GM21367 (cell line): ENCODE measurements at regions not wholly inside any gene's neighbourhood (a gene's known extent, or its start where the extent isn't known, plus 50 kb on each side); places are given as distances from the start of the nearest gene placed in this dataset.

Experiments
- ATAC-seq: cut with Tn5 transposase; IDR thresholded peaks from one replicate; pipeline ENCODE4 v1.9.1; 2021; ENCODE audit not compliant: unreplicated experiment

DNA sequence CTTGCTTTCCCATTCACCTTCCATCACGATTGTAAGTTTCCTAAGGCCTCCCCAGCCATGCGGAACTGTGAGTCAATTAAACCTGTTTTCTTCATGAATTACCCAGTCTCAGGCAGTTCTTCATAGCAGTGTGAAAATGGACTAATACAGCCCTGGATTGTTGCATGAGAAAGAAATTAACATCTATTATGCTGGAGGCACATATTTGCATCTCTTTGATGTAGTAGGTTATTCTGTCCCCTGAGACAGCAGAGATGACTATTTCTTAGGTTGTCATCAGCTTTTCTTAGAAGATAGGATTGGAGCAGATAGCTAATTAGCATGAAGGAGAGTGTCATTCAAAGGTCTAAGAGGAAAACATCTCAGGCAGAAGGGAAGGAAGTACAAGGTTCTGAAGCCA is 166.2 kb downstream of the OMA1 start:
- ATAC-seq, result no peak

- ATAC-seq, result no peak
Measured at GRCh38 chr1:58367217-58367616, 179.3 kb downstream of the OMA1 start.

DNA sequence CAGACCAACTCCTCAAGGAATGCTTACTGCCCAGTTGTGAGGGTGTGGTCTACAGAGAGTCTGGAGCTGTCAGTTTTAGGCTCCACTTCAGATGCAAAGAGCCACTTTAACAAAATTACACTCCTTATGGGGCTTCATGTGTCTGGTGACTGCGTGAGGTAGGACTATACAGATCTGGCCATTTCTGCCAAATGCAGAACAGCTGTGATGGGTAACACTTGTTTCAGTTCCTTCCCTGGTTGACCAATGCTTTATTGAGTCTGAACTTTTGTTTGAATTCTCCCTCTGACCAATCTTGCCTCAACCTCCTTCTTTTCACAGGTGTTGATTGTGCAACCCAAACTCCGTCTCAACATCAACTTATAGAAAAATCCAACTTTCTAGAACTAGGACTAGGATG is 181.2 kb downstream of the OMA1 start:
- no peak for ATAC-seq

GRCh38 chr1:58363585-58363984 is 182.9 kb downstream of the OMA1 start:
- ATAC-seq, result no peak

DNA sequence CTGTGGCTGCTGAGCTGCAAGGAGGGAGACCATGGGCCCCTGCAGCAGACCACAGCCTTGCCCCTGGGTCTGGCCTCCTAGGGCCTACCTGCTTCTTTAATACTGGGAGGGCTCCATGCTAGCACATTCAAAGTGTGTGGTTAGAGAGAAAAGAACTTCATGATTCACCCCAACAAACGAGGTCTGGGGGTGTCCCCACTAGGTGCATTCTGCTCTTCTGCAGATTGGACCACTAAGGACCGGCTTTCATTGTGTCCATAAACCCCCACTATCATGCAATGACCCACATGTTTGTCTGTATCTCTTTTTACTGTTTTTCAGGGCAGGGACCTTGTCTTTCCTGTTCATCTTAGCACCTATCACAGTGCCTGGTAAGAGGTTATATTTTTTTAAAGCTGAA is 185.4 kb downstream of the OMA1 start:
- no peak for ATAC-seq

DNA sequence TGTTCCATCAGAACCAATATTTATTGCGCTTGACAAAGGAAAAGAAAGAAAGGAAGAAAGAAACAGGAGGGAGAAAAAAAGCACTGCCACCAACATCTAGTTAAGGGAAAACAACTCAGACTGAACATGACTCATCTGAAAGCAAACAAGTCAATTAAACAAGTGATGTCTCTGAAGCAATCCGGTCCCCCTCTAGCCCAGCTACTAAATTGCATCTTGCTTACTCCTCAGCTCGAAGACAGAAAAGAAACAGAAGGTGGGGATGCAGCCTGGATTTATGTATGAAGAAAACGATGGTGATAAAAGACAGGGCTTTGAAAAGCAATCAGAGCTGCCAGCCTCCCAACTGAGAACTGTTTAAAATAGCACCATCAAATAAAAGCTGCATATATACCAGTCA is 188.2 kb downstream of the OMA1 start:
- ATAC-seq, result no peak

DNA sequence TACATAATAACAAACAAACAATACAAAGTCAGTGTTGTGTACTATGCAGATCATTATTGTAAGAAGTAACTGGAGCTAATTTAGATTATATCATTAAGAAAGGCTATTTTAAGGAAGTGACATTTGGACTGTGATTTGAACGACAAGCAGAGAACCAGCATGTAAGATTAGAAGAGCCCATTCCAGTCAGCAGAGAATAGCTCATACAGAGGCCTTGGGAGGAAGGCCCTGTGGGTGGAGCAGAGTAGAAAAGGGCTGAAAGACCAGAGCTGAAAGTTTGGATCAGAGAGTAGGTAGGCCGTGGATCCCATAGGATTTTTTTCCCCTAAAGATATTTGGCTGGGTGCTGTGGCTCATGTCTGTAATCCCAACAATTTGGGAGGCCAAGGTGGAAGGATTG is 190.1 kb downstream of the OMA1 start:
- ATAC-seq, result no peak

DNA sequence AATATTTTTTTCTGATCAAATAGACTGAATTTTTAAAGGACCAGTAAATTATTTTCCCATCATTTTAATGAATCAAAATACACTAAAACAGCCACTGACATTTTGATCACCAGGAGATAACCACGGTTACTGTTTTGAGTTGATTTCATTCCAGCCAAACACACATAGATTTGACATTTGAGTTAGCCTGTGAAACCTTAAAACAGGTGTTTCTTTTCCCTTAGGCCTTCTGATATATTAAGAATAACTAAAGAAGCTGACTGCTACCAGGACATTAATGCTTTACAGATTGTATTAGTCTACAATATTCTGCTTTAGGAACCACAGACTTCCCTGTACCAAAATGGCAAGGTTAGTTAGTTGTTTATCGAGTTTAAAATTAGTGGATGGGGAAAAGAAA is 193.4 kb downstream of the OMA1 start:
- ATAC-seq, result no peak

- ATAC-seq, result no peak
Measured at GRCh38 chr1:58352476-58353092, 193.9 kb downstream of the OMA1 start.

GRCh38 chr1:58346036-58346355 is 200.5 kb downstream of the OMA1 start:
- ATAC-seq, result no peak

DNA sequence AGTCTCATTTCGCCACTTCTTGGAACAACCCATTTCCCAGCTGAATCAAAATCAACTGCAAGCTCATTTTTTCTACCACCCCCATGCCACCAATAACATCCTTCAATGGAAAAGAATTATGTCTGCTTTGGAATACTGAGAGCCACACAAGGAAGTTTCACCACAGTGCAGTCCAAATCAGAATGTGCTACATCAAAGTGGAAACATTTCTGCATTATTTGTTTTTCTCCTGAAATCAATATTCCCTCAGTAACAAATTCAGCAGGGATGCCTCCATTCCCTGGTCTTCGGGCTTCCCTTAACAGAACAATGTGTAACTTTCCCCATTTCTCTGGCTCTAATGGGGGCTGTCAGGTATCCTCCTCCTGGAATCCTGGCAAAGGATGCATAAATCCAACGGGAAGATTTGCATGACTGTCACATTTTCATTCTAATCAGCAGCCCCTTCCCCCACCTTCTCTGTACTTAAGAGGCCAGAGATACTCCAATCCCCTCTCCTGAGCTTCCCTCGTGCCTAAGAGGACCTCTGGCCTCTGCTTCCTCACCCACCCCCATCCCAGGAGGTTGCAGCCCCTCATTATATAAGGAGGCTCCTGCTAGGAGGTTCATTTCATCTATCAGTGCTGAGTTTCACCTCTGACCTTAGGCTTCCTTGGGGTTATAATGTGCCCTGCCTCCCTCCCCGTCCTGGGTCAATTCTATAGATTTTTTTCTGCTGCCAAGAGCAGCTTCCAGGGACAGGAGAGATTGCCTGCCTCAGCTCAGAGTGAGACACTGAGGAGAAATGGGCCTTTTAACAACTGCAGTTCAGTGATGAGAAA is 201.1 kb downstream of the OMA1 start:
- ATAC-seq, result no peak

GRCh38 chr1:58340185-58340584 is 206.3 kb downstream of the OMA1 start:
- no peak for ATAC-seq

DNA sequence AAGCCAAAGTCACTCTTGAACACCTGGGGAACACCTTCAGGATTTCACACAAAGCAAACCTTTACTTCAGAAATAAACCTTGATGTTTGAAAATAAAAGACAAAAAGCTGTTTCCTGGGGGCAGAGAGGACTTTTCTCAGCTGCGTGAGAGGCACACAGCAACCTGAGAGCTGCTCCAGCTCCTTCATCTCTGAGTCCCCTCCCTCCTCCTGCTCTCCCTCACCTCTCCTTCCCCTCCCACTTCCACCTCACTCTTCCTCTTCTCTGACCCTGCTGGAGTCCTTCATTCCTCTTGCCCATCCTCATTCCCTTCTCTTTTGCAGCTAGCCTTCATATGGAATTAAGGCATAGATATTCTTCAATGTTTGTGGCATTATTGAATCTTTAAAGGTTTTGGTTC is 208.4 kb downstream of the OMA1 start:
- ATAC-seq, result no peak

DNA sequence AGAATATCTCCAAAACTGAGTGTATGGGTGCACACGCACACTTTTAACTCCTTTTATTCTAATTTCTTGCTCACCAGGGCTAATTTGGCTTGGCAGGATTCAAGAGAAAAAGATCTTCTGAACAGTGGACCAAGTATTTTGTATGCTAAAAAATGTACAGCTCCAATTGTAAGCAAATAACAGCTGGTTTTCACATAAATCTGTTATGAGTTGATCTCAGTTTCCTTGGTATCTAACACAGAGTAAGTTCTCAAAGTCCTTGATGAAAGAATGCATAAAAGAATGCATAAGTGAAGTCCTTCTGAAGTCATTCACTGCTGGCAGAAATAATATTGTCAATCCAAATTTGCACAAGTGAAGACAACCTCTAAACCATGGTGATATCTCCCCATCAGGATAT is 213.0 kb downstream of the OMA1 start:
- ATAC-seq, result no peak

GRCh38 chr1:58331156-58331555 is 215.4 kb downstream of the OMA1 start:
- ATAC-seq, result no peak

- no peak for ATAC-seq
Measured at GRCh38 chr1:58325866-58326265, 220.7 kb downstream of the OMA1 start.

DNA sequence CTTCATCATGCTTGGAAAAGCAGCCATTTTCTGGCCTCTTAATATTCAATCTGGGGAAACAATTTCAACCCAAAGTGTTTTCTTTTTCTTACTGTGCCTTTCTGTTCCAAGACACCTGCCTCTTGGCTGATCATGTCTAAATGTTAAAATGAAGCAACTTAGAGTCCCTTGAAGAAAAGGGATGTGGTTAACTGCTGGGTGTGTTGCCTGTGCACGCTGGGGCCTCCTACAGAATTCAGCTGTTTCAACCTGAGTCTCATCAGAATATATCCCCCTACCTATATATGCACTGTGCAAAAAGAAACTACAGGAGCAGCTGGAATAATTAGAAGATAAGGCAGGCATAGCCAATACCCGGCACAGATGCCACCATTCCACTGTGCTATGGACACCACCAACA is 222.0 kb downstream of the OMA1 start:
- no peak for ATAC-seq

- no peak for ATAC-seq
Measured at GRCh38 chr1:58318157-58319005, 228.1 kb downstream of the OMA1 start.

DNA sequence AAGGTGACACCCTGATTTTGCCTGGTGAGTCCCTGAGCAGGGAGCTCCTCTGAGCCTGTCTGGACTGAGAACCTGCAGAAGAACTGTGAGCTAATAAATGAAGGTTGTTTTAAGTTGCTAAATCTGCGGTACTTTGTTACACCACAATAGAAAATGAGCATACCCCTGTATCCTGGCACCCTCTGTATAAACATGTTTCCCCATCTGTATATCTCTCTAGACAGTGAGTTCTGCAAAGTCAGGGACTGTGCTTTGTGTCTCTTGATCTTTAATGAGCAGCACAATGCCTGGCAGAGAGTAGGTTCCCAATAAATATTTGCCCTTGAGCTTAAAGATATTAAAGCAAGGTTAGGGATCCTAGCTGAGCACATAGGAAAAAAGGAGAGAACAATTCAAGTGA is 228.8 kb downstream of the OMA1 start:
- no peak for ATAC-seq

- no peak for ATAC-seq
Measured at GRCh38 chr1:58317086-58317485, 229.4 kb downstream of the OMA1 start.

GRCh38 chr1:58316141-58316540 is 230.4 kb downstream of the OMA1 start:
- ATAC-seq, result no peak

DNA sequence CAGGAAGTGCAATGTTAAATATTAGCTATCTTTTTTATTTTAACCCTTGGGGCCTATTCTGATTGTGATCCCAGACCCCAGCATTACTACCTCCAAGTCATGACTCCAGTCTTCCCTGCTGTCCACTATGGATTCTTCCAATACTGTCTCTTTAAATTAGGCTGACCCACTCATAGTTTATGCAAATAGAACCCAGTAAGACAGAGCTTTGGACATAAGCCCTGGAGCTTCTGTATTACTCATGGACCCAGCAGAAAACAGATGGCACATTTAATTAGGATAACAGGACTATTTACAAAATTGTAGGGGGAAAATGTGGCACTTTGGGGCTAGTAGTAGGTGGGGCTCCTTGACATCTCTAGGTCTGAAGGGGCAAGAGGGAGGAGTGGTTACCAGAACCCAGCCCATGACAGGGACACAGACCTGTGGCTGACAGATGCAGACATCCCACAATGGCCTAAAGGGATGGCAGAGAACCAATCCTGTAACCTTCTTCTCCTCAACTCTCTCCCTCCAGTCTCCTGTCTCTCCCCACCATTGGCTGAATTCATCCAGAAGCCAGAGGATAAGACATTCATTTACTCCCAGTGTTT is 233.5 kb downstream of the OMA1 start:
- ATAC-seq, result no peak
